ENCODE measurements at regions not wholly inside any gene's neighbourhood (a gene's known extent, or its start where the extent isn't known, plus 50 kb on each side); places are given as distances from the start of the nearest gene placed in this dataset.

- TF ChIP-seq CTCF (IDR thresholded peaks at IDR 0.05 in 4 of 5, conservative IDR thresholded peaks at IDR 0.05 in 1 of 5) = no peak
- TF ChIP-seq POLR2A (IDR thresholded peaks at IDR 0.05) = no peak
Measured at GRCh38 chr2:88834376-88834775, 142.9 kb downstream of the RPIA start.

Measured in gastrocnemius medialis (tissue), 4 donors.